HCT116 (cell line): ENCODE measurements at regions not wholly inside any gene's neighbourhood (a gene's known extent, or its start where the extent isn't known, plus 50 kb on each side); places are given as distances from the start of the nearest gene placed in this dataset.

Source experiments
- ATAC-seq: fragments of 200-7000 bp; cut with Tn5 transposase; 2 replicates; pipeline ENCODE4 v1.9.1; 2020; ENCODE audit warnings: mild to moderate bottlenecking, moderate library complexity
- BruUV-seq: library from RNA; stranded (reverse); fragments of 400-500 nt; replicated peaks from 2 replicates; lab custom pipeline; 2021; lab: Mats Ljungman, UMichigan
- CTCF ChIA-PET: fragments of 300-600 bp; sonication (Branson Sonifier 250); formaldehyde crosslinking; loops from one replicate; lab custom pipeline; 2021; ENCODE audit warnings: antibody characterized with exemption; lab: Charles Lee
- POLR2A ChIA-PET: fragments of 300-600, 350-600 bp; sonication (Branson Sonifier 250); formaldehyde crosslinking; loops from one replicate; lab custom pipeline; 2021; ENCODE audit warnings: antibody characterized with exemption; lab: Charles Lee
- RAD21 ChIA-PET, 2 experiments: fragments of 300-600 bp; sonication (Branson Sonifier 250); formaldehyde crosslinking; loops; one replicate each; lab custom pipeline; 2023; ENCODE audit warnings: low total read pairs in 2 of 2; ENCODE audit not compliant: uncharacterized antibody in 2 of 2, unreplicated experiment in 2 of 2, low non-redundant PET in 1 of 2; lab: Charles Lee
- DNase-seq: peaks from one replicate; pipeline ENCODE4 v3.0.0-alpha.2; 2010; ENCODE audit warnings: low read depth, low spot score
- H2AFZ ChIP-seq: fragments of 200-600 bp; shearing (Covaris generic), sonication (generic); 2 replicates; pipeline ENCODE4 v1.6.1; 2017; ENCODE audit warnings: low read depth, mixed run types, mixed read lengths, antibody characterized with exemption, low read length; ENCODE audit not compliant: poor library complexity, severe bottlenecking
- H3K27ac ChIP-seq: 2 replicates; pipeline ENCODE4 v1.5.1; 2012; ENCODE audit warnings: low read depth, low read length
- H3K27me3 ChIP-seq: fragments of 200-600 bp; sonication (generic); 2 replicates; pipeline ENCODE4 v1.6.1; 2016; ENCODE audit warnings: mixed run types, low read length, mixed read lengths; ENCODE audit not compliant: insufficient read depth
- H3K36me3 ChIP-seq, 2 experiments: fragments of 200-500 bp in 1 of 2; fragments of 200-600 bp in 1 of 2; sonication (Bioruptor generic) in 1 of 2; sonication (generic) in 1 of 2; 2 replicates each; pipeline versions ENCODE4 v1.5.1 to v1.6.1; 2014 to 2016; ENCODE audit warnings: low read length in 2 of 2, inconsistent platforms in 1 of 2, mixed read lengths in 1 of 2, mixed run types in 1 of 2; ENCODE audit not compliant: insufficient read depth in 2 of 2, control insufficient read depth in 1 of 2
- H3K4me1 ChIP-seq, 2 experiments: fragments of 200-600 bp in 1 of 2; sonication (generic) in 1 of 2; 2 replicates each; pipeline versions ENCODE4 v1.5.1 to v1.6.1; 2012 to 2017; ENCODE audit warnings: low read length in 2 of 2, inconsistent platforms in 1 of 2, mild to moderate bottlenecking in 1 of 2, mixed read lengths in 1 of 2, mixed run types in 1 of 2, moderate library complexity in 1 of 2; ENCODE audit not compliant: insufficient read depth in 2 of 2, control insufficient read depth in 1 of 2
- H3K4me2 ChIP-seq: fragments of 200-600 bp; sonication (generic); 2 replicates; pipeline ENCODE4 v1.6.1; 2017; ENCODE audit warnings: mixed run types, low read length, mixed read lengths
- H3K4me3 ChIP-seq, 2 experiments: fragments of 200-600 bp in 1 of 2; sonication (generic) in 1 of 2; replicated peaks in 1 of 2; 2 replicates each; pipeline ENCODE4 v1.5.1; 2011 to 2016; ENCODE audit warnings: low read length in 2 of 2, control low read depth in 1 of 2, low read depth in 1 of 2, mild to moderate bottlenecking in 1 of 2, mixed read lengths in 1 of 2, mixed run types in 1 of 2
- H3K79me2 ChIP-seq: fragments of 200-600 bp; sonication (generic); 2 replicates; pipeline ENCODE4 v1.6.1; 2017; ENCODE audit warnings: mild to moderate bottlenecking, mixed run types, low read length, moderate library complexity, mixed read lengths; ENCODE audit not compliant: insufficient read depth
- H3K9ac ChIP-seq: fragments of 200-600 bp; sonication (generic); 2 replicates; pipeline ENCODE4 v1.6.1; 2016; ENCODE audit warnings: low read length, mixed read lengths
- H3K9me2 ChIP-seq: fragments of 200-600 bp; sonication (generic), shearing (Covaris generic); 2 replicates; pipeline ENCODE4 v1.6.1; 2017; ENCODE audit warnings: mixed run types, mild to moderate bottlenecking, moderate library complexity; ENCODE audit not compliant: insufficient read depth
- H3K9me3 ChIP-seq, 2 experiments: fragments of 200-500 bp in 1 of 2; fragments of 200-600 bp in 1 of 2; sonication (Bioruptor generic) in 1 of 2; sonication (generic) in 1 of 2; 2 replicates each; pipeline ENCODE4 v1.6.1; 2014 to 2017; ENCODE audit warnings: low read length in 2 of 2, mixed read lengths in 2 of 2, inconsistent platforms in 1 of 2, low read depth in 1 of 2, mild to moderate bottlenecking in 1 of 2, mixed run types in 1 of 2, moderate library complexity in 1 of 2; ENCODE audit not compliant: control insufficient read depth in 1 of 2, insufficient read depth in 1 of 2
- H4K20me1 ChIP-seq: fragments of 200-600 bp; sonication (generic), shearing (Covaris generic); 2 replicates; pipeline ENCODE4 v1.6.1; 2017; ENCODE audit warnings: mixed run types, mild to moderate bottlenecking, moderate library complexity; ENCODE audit not compliant: insufficient read depth
- ATF3 ChIP-seq: IDR thresholded peaks from 2 replicates; pipeline ENCODE4 v1.6.1; 2012
- CBX3 ChIP-seq: IDR thresholded peaks from 2 replicates; pipeline ENCODE4 v1.6.1; 2012; ENCODE audit warnings: low read depth
- CEBPB ChIP-seq: IDR thresholded peaks from 2 replicates; pipeline ENCODE4 v1.6.1; 2012; ENCODE audit warnings: low read depth
- EGR1 ChIP-seq: IDR thresholded peaks from 2 replicates; pipeline ENCODE4 v1.6.1; 2012; ENCODE audit warnings: low read depth
- EZH2 ChIP-seq: fragments of 200-600 bp; sonication (generic); IDR thresholded peaks from 2 replicates; pipeline ENCODE4 v1.6.1; 2017; ENCODE audit warnings: antibody characterized with exemption, mixed run types
- FOSL1 ChIP-seq: IDR thresholded peaks from 2 replicates; pipeline ENCODE4 v1.6.1; 2012; ENCODE audit warnings: low read depth
- JUND ChIP-seq: IDR thresholded peaks from 2 replicates; pipeline ENCODE4 v1.6.1; 2012
- MAX ChIP-seq: IDR thresholded peaks from 2 replicates; pipeline ENCODE4 v1.6.1; 2012
- POLR2A ChIP-seq: IDR thresholded peaks from 2 replicates; pipeline ENCODE4 v1.7.0; 2011; ENCODE audit warnings: borderline replicate concordance; ENCODE audit not compliant: insufficient read depth, insufficient read length; ENCODE audit errors: extremely low read depth
- POLR2AphosphoS5 ChIP-seq: IDR thresholded peaks from 2 replicates; pipeline ENCODE4 v1.6.1; 2011; ENCODE audit warnings: mild to moderate bottlenecking, low read depth, low read length, moderate library complexity
- RAD21 ChIP-seq: IDR thresholded peaks from 2 replicates; pipeline ENCODE4 v1.6.1; 2012; ENCODE audit warnings: low read depth, mild to moderate bottlenecking
- REST ChIP-seq: IDR thresholded peaks from 2 replicates; pipeline ENCODE4 v1.6.1; 2012; ENCODE audit warnings: low read depth
- SP1 ChIP-seq: IDR thresholded peaks from 2 replicates; pipeline ENCODE4 v1.6.1; 2012; ENCODE audit warnings: low read depth
- SRF ChIP-seq: IDR thresholded peaks from 2 replicates; pipeline ENCODE4 v1.6.1; 2012; ENCODE audit warnings: low read depth
- YY1 ChIP-seq: IDR thresholded peaks from 2 replicates; pipeline ENCODE4 v1.6.1; 2011; ENCODE audit warnings: low read length, low read depth, moderate library complexity, mild to moderate bottlenecking; ENCODE audit not compliant: insufficient replicate concordance; ENCODE audit errors: extremely low read depth
- ZFX ChIP-seq: fragments of 450-650 bp; IDR thresholded peaks from 2 replicates; pipeline ENCODE4 v1.6.1; 2017
- ZNF274 ChIP-seq: fragments of 200-500 bp; sonication (Bioruptor generic); IDR thresholded peaks from 2 replicates; pipeline ENCODE4 v1.6.1; 2014; ENCODE audit warnings: mild to moderate bottlenecking, low read depth, low read length, inconsistent platforms
- intact Hi-C: fragments of 100-400 bp; cut with micrococcal nuclease; formaldehyde crosslinking; loops from 2 replicates; pipeline ENCODE4 v1.10.0; 2022
- TF ChIP-seq, protein P1 (sequence below): IDR thresholded peaks from 2 replicates; pipeline ENCODE4 v1.6.1; 2011; ENCODE audit warnings: mild to moderate bottlenecking, low read length, moderate library complexity; ENCODE audit not compliant: insufficient replicate concordance; ENCODE audit errors: extremely low read depth
- TF ChIP-seq, protein P2 (sequence below), 3 experiments: fragments of 200-600 bp in 1 of 3; sonication (generic) in 1 of 3; IDR thresholded peaks in 2 of 3; conservative IDR thresholded peaks in 1 of 3; 2 replicates each; pipeline ENCODE4 v1.5.1; 2012 to 2017; ENCODE audit warnings: low read depth in 2 of 3, low read length in 2 of 3, antibody characterized with exemption in 1 of 3, borderline replicate concordance in 1 of 3, control low read depth in 1 of 3, mild to moderate bottlenecking in 1 of 3, mixed read lengths in 1 of 3, mixed run types in 1 of 3, moderate library complexity in 1 of 3; ENCODE audit not compliant: insufficient read depth in 1 of 3

DNA sequence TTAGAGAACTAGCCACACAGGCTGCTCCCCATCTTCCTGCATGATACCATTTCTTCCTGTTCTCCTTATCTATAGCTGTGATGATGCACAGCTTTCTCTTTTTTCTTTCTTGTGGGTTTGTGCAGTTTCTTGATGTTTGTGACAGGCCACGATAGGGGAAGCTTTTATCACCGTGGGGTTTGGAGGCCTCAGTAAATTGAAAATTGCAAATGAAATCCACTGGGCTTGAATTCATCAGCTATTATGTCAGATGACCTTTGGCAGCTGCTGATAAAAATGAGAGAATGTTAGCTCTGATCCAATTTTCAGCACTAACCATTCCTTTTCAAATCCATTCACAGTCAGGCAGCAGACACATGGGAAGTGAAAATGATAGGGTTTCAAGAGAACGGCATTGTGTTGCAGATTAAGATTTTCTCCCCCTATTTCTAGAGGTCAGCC lies 176.9 kb upstream of the SOX2 start (continued):
- TF ChIP-seq, protein P1, sequence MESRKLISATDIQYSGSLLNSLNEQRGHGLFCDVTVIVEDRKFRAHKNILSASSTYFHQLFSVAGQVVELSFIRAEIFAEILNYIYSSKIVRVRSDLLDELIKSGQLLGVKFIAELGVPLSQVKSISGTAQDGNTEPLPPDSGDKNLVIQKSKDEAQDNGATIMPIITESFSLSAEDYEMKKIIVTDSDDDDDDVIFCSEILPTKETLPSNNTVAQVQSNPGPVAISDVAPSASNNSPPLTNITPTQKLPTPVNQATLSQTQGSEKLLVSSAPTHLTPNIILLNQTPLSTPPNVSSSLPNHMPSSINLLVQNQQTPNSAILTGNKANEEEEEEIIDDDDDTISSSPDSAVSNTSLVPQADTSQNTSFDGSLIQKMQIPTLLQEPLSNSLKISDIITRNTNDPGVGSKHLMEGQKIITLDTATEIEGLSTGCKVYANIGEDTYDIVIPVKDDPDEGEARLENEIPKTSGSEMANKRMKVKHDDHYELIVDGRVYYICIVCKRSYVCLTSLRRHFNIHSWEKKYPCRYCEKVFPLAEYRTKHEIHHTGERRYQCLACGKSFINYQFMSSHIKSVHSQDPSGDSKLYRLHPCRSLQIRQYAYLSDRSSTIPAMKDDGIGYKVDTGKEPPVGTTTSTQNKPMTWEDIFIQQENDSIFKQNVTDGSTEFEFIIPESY = no peak
- no peak for TF ChIP-seq EZH2
- no peak for TF ChIP-seq CBX3
- TF ChIP-seq ATF3 = no peak

- CTCF ChIA-PET = no interaction called here
- Histone ChIP-seq H3K79me2 (no peaks in the 10 kb centered on the region), H3K4me2 (no peak overlapping the region), H3K4me1 (no peaks in the 10 kb centered on the region), H3K36me3 (no peaks in the 10 kb centered on the region), H3K27me3 (peaks cover 11% of the 10 kb centered on the region; the same call in 1 of the 2 replicates), H3K9me2 (no peaks in the 10 kb centered on the region), H3K9ac (no peak overlapping the region), H2AFZ (no peak overlapping the region), H3K27ac (no peak overlapping the region), H3K4me3 (no peak overlapping the region), H3K9me3 (no peaks in the 10 kb centered on the region), H4K20me1 (no peaks in the 10 kb centered on the region)
- intact Hi-C loops = no loop called here
- ATAC-seq = no peak
- no TSS peak for BruUV-seq
- RAD21 ChIA-PET = no interaction called here
- no peak for DNase-seq
- POLR2A ChIA-PET = no interaction called here
- TF ChIP-seq SP1 (no peak), ATF3 (no peak), EGR1 (no peak), SRF (no peak), CEBPB (no peak), POLR2AphosphoS5 (no peak), REST (no peak), ZFX (no peak), EZH2 (no peak), ZNF274 (no peak), FOSL1 (no peak), YY1 (no peak), JUND (no peak), MAX (no peak), RAD21 (no peak), POLR2A (no peak)
- TF ChIP-seq, protein P2, sequence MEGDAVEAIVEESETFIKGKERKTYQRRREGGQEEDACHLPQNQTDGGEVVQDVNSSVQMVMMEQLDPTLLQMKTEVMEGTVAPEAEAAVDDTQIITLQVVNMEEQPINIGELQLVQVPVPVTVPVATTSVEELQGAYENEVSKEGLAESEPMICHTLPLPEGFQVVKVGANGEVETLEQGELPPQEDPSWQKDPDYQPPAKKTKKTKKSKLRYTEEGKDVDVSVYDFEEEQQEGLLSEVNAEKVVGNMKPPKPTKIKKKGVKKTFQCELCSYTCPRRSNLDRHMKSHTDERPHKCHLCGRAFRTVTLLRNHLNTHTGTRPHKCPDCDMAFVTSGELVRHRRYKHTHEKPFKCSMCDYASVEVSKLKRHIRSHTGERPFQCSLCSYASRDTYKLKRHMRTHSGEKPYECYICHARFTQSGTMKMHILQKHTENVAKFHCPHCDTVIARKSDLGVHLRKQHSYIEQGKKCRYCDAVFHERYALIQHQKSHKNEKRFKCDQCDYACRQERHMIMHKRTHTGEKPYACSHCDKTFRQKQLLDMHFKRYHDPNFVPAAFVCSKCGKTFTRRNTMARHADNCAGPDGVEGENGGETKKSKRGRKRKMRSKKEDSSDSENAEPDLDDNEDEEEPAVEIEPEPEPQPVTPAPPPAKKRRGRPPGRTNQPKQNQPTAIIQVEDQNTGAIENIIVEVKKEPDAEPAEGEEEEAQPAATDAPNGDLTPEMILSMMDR (IDR thresholded peaks at IDR 0.05 in 2 of 3, conservative IDR thresholded peaks at IDR 0.05 in 1 of 3; ENCODE audit: borderline replicate concordance in 1 of 3, insufficient read depth in 1 of 3, low read depth in 2 of 3, low read length in 2 of 3) = no peak
Observed at GRCh38 chr3:181533811-181534210, 177.9 kb upstream of the SOX2 start.
